ENCODE measurements at regions not wholly inside any gene's neighbourhood (a gene's known extent, or its start where the extent isn't known, plus 50 kb on each side); places are given as distances from the start of the nearest gene placed in this dataset.

DNA sequence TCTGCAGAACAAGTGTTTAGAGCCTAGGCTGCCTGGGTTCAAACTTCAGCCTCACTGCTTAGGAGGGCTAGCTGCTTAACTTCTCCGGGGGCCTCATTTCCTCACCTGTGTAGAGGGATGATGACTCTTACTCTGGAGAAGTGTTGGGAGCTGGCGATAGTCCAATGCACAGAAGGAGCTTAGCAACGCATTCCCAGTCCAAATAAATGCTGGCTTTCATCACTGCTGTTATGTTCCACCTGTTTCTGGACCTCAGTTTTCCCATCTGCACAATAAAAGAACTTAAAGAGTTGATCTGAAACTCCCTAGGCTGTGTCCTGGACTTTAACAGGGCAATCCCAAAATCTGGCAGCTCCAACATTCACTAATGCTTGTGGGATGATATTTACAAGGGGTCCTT, 337.8 kb downstream of the MIAT start:
- TF ChIP-seq, protein P1, sequence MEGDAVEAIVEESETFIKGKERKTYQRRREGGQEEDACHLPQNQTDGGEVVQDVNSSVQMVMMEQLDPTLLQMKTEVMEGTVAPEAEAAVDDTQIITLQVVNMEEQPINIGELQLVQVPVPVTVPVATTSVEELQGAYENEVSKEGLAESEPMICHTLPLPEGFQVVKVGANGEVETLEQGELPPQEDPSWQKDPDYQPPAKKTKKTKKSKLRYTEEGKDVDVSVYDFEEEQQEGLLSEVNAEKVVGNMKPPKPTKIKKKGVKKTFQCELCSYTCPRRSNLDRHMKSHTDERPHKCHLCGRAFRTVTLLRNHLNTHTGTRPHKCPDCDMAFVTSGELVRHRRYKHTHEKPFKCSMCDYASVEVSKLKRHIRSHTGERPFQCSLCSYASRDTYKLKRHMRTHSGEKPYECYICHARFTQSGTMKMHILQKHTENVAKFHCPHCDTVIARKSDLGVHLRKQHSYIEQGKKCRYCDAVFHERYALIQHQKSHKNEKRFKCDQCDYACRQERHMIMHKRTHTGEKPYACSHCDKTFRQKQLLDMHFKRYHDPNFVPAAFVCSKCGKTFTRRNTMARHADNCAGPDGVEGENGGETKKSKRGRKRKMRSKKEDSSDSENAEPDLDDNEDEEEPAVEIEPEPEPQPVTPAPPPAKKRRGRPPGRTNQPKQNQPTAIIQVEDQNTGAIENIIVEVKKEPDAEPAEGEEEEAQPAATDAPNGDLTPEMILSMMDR (IDR thresholded peaks at IDR 0.05): no peak
- TF ChIP-seq POLR2AphosphoS5 (IDR thresholded peaks at IDR 0.05) (no peak), POLR2A (IDR thresholded peaks at IDR 0.05) (no peak), EP300 (IDR thresholded peaks at IDR 0.05) (no peak)

All from stomach (tissue), 4 donors.